HG03565 (cell line): ENCODE measurements at regions not wholly inside any gene's neighbourhood (a gene's known extent, or its start where the extent isn't known, plus 50 kb on each side); places are given as distances from the start of the nearest gene placed in this dataset.

ENCODE experiments used
- ATAC-seq: cut with Tn5 transposase; IDR thresholded peaks from one replicate; pipeline ENCODE4 v1.9.1; 2021; ENCODE audit warnings: mild to moderate bottlenecking, moderate library complexity; ENCODE audit not compliant: unreplicated experiment

- no peak for ATAC-seq
These were observed 602.9 kb downstream of the OLFM4 start for GRCh38 chr13:53631511-53631910.

- ATAC-seq: no peak
These were observed 609.4 kb downstream of the OLFM4 start for GRCh38 chr13:53638040-53638439.

GRCh38 chr13:53642306-53642705 is 613.7 kb downstream of the OLFM4 start:
- no peak for ATAC-seq

GRCh38 chr13:53648673-53649072 is 620.1 kb downstream of the OLFM4 start:
- ATAC-seq: no peak

GRCh38 chr13:53672005-53672404 is 643.4 kb downstream of the OLFM4 start:
- ATAC-seq: no peak

- ATAC-seq: no peak
These were observed 654.5 kb downstream of the OLFM4 start for GRCh38 chr13:53683146-53683545.

- ATAC-seq: no peak
These were observed 655.0 kb downstream of the OLFM4 start for GRCh38 chr13:53683608-53684007.

- ATAC-seq: no peak
These were observed 662.8 kb downstream of the OLFM4 start for GRCh38 chr13:53691417-53691816.

GRCh38 chr13:53694814-53695532 is 666.4 kb downstream of the OLFM4 start:
- no peak for ATAC-seq

- no peak for ATAC-seq
These were observed 674.9 kb downstream of the OLFM4 start for GRCh38 chr13:53703371-53704080.

- ATAC-seq: no peak
These were observed 690.7 kb downstream of the OLFM4 start for GRCh38 chr13:53719281-53719680.

- no peak for ATAC-seq
These were observed 704.1 kb downstream of the OLFM4 start for GRCh38 chr13:53732664-53733063.

- no peak for ATAC-seq
These were observed 715.3 kb downstream of the OLFM4 start for GRCh38 chr13:53743906-53744305.

- ATAC-seq: no peak
These were observed 719.2 kb downstream of the OLFM4 start for GRCh38 chr13:53747825-53748224.

GRCh38 chr13:53749306-53749705 is 720.7 kb downstream of the OLFM4 start:
- no peak for ATAC-seq

GRCh38 chr13:53759016-53759415 is 730.4 kb downstream of the OLFM4 start:
- ATAC-seq: no peak

- no peak for ATAC-seq
These were observed 747.2 kb downstream of the OLFM4 start for GRCh38 chr13:53775807-53776206.

GRCh38 chr13:53778937-53779336 is 750.3 kb downstream of the OLFM4 start:
- no peak for ATAC-seq

- no peak for ATAC-seq
These were observed 753.3 kb downstream of the OLFM4 start for GRCh38 chr13:53781941-53782340.

- ATAC-seq: peak; percentile 80
These were observed 753.9 kb downstream of the OLFM4 start for GRCh38 chr13:53782488-53782961.

- no peak for ATAC-seq
These were observed 754.9 kb downstream of the OLFM4 start for GRCh38 chr13:53783471-53783870.

GRCh38 chr13:53788286-53788685 is 759.7 kb downstream of the OLFM4 start:
- ATAC-seq: no peak
